Ishikawa (cell line): ENCODE measurements at regions not wholly inside any gene's neighbourhood (a gene's known extent, or its start where the extent isn't known, plus 50 kb on each side); places are given as distances from the start of the nearest gene placed in this dataset.

ENCODE experiments used
- CEBPB ChIP-seq: IDR thresholded peaks from 2 replicates; pipeline ENCODE4 v1.6.1; 2012
- CREB1 ChIP-seq: IDR thresholded peaks from 2 replicates; pipeline ENCODE4 v1.6.1; 2012; ENCODE audit warnings: low read depth
- EGR1 ChIP-seq: IDR thresholded peaks from 2 replicates; pipeline ENCODE4 v1.6.1; 2012
- EP300 ChIP-seq: IDR thresholded peaks from 2 replicates; pipeline ENCODE4 v1.6.1; 2012; ENCODE audit warnings: borderline replicate concordance
- FOXM1 ChIP-seq: IDR thresholded peaks from 2 replicates; pipeline ENCODE4 v1.6.1; 2012; ENCODE audit warnings: low read depth, borderline replicate concordance
- MAX ChIP-seq: IDR thresholded peaks from 2 replicates; pipeline ENCODE4 v1.6.1; 2012
- NFIC ChIP-seq: IDR thresholded peaks from 2 replicates; pipeline ENCODE4 v1.6.1; 2012
- RAD21 ChIP-seq: IDR thresholded peaks from 2 replicates; pipeline ENCODE4 v1.6.1; 2012; ENCODE audit warnings: low read depth
- REST ChIP-seq: IDR thresholded peaks from 2 replicates; pipeline ENCODE4 v1.6.1; 2012; ENCODE audit warnings: low read depth, mild to moderate bottlenecking
- TAF1 ChIP-seq: IDR thresholded peaks from 2 replicates; pipeline ENCODE4 v1.6.1; 2012; ENCODE audit warnings: low read depth, mild to moderate bottlenecking
- TCF12 ChIP-seq: IDR thresholded peaks from 2 replicates; pipeline ENCODE4 v1.6.1; 2012; ENCODE audit warnings: low read depth
- TEAD4 ChIP-seq: IDR thresholded peaks from 2 replicates; pipeline ENCODE4 v1.6.1; 2012
- USF1 ChIP-seq: IDR thresholded peaks from 2 replicates; pipeline ENCODE4 v1.6.1; 2012
- YY1 ChIP-seq: IDR thresholded peaks from 2 replicates; pipeline ENCODE4 v1.6.1; 2012; ENCODE audit warnings: low read depth
- ZBTB7A ChIP-seq: IDR thresholded peaks from 2 replicates; pipeline ENCODE4 v1.6.1; 2012; ENCODE audit warnings: low read depth

GRCh38 chr7:124618871-124619270 is 146.7 kb downstream of the GPR37 start:
- TF ChIP-seq TEAD4 (no peak), TAF1 (no peak), EGR1 (no peak), TCF12 (no peak), YY1 (no peak), USF1 (no peak), MAX (no peak), ZBTB7A (no peak), CREB1 (no peak), RAD21 (no peak), REST (no peak), FOXM1 (no peak), CEBPB (no peak)

- TF ChIP-seq RAD21 (no peak), USF1 (no peak), CEBPB (no peak), EP300 (no peak), NFIC (no peak), MAX (no peak), CREB1 (no peak), FOXM1 (no peak), TAF1 (no peak), YY1 (no peak), EGR1 (no peak), TCF12 (no peak), ZBTB7A (no peak), TEAD4 (no peak), REST (no peak)
These were observed 162.5 kb downstream of the GPR37 start for GRCh38 chr7:124603066-124603465.

- TF ChIP-seq EGR1 (no peak), YY1 (no peak), USF1 (no peak), CEBPB (no peak), MAX (no peak), RAD21 (no peak), TEAD4 (no peak), EP300 (no peak), CREB1 (no peak)
These were observed 168.1 kb downstream of the GPR37 start for GRCh38 chr7:124597509-124597908.

GRCh38 chr7:124596881-124597280 is 168.7 kb downstream of the GPR37 start:
- no peak for TF ChIP-seq MAX
- TF ChIP-seq NFIC, result no peak

- TF ChIP-seq CEBPB (no peak), RAD21 (no peak), REST (no peak), YY1 (no peak), TCF12 (no peak), CREB1 (no peak), EGR1 (no peak), USF1 (no peak), FOXM1 (no peak), NFIC (no peak), TEAD4 (no peak)
These were observed 174.8 kb downstream of the GPR37 start for GRCh38 chr7:124590814-124591213.
